Karpas-422 (cell line): ENCODE measurements at regions not wholly inside any gene's neighbourhood (a gene's known extent, or its start where the extent isn't known, plus 50 kb on each side); places are given as distances from the start of the nearest gene placed in this dataset.

ENCODE experiments used
- DNase-seq: peaks from one replicate; pipeline ENCODE4 v3.0.0-alpha.2; 2015
- H2AFZ ChIP-seq: fragments of 200-600 bp; sonication (generic); 2 replicates; pipeline ENCODE4 v1.6.1; 2014; ENCODE audit warnings: antibody characterized with exemption, low read length, mixed read lengths
- H3K27ac ChIP-seq: fragments of 200-600 bp; sonication (generic); 2 replicates; pipeline ENCODE4 v1.5.1; 2014; ENCODE audit warnings: mild to moderate bottlenecking, low read length, moderate library complexity
- H3K27me3 ChIP-seq: fragments of 200-600 bp; sonication (generic); 2 replicates; pipeline ENCODE4 v1.6.1; 2014; ENCODE audit warnings: low read length, mixed read lengths
- H3K36me3 ChIP-seq: fragments of 200-600 bp; sonication (generic); 2 replicates; pipeline ENCODE4 v1.6.1; 2014; ENCODE audit warnings: low read length, mixed read lengths; ENCODE audit not compliant: insufficient read depth
- H3K4me1 ChIP-seq: fragments of 200-600 bp; sonication (generic); 2 replicates; pipeline ENCODE4 v1.6.1; 2014; ENCODE audit warnings: mild to moderate bottlenecking, low read length, mixed read lengths
- H3K4me2 ChIP-seq: fragments of 200-600 bp; sonication (generic); 2 replicates; pipeline ENCODE4 v1.6.1; 2014; ENCODE audit warnings: low read length, low read depth, mild to moderate bottlenecking; ENCODE audit not compliant: poor library complexity, severe bottlenecking
- H3K4me3 ChIP-seq: fragments of 200-600 bp; sonication (generic); 2 replicates; pipeline ENCODE4 v1.5.1; 2014; ENCODE audit warnings: mild to moderate bottlenecking, antibody characterized with exemption, low read length, mixed read lengths
- H3K79me2 ChIP-seq: fragments of 200-600 bp; sonication (generic); 2 replicates; pipeline ENCODE4 v1.6.1; 2014; ENCODE audit warnings: mild to moderate bottlenecking, low read length, mixed read lengths
- H3K9ac ChIP-seq: fragments of 200-600 bp; sonication (generic); 2 replicates; pipeline ENCODE4 v1.6.0; 2014; ENCODE audit warnings: low read length
- H3K9me2 ChIP-seq: fragments of 200-600 bp; sonication (generic), shearing (Covaris generic); replicated peaks from 2 replicates; pipeline ENCODE4 v1.6.0; 2014; ENCODE audit warnings: mild to moderate bottlenecking, low read length, moderate library complexity; ENCODE audit not compliant: insufficient read depth
- H3K9me3 ChIP-seq: fragments of 300-700, 200-600 bp; sonication (generic); 2 replicates; pipeline ENCODE4 v1.6.1; 2014; ENCODE audit warnings: low read length, mixed read lengths
- H4K20me1 ChIP-seq: fragments of 200-600 bp; sonication (generic); 2 replicates; pipeline ENCODE4 v1.6.1; 2014; ENCODE audit warnings: mild to moderate bottlenecking, antibody characterized with exemption, low read length, low read depth; ENCODE audit not compliant: insufficient read depth

- H4K20me1 ChIP-seq: no peaks in the 10 kb centered on the region
- H3K27ac ChIP-seq: no peak overlapping the region
- H3K9me3 ChIP-seq: no peaks in the 10 kb centered on the region
- peaks cover 8% of the 10 kb centered on the region for H3K4me1 ChIP-seq
- H3K79me2 ChIP-seq: no peaks in the 10 kb centered on the region
- no peak overlapping the region for H3K4me3 ChIP-seq
- no peaks in the 10 kb centered on the region for H3K36me3 ChIP-seq
- H3K27me3 ChIP-seq: no peaks in the 10 kb centered on the region
- DNase-seq: peak; percentile 80
- H2AFZ ChIP-seq: no peak overlapping the region
- no peak overlapping the region for H3K9ac ChIP-seq
- no peak overlapping the region for H3K4me2 ChIP-seq
- no peaks in the 10 kb centered on the region for H3K9me2 ChIP-seq
These were observed 340.3 kb upstream of the PRKCQ start for GRCh38 chr10:6920072-6921019.

GRCh38 chr10:6919077-6919476, 339.0 kb upstream of the PRKCQ start:
- Histone ChIP-seq H3K4me1 (peaks cover 8% of the 10 kb centered on the region), H3K4me3 (no peak overlapping the region), H3K9me3 (no peaks in the 10 kb centered on the region), H3K4me2 (no peak overlapping the region), H3K9ac (no peak overlapping the region), H4K20me1 (no peaks in the 10 kb centered on the region), H3K79me2 (no peaks in the 10 kb centered on the region), H3K27me3 (no peaks in the 10 kb centered on the region), H3K27ac (no peak overlapping the region), H3K9me2 (no peaks in the 10 kb centered on the region), H2AFZ (no peak overlapping the region), H3K36me3 (no peaks in the 10 kb centered on the region)
- no peak for DNase-seq

- Histone ChIP-seq H3K9ac (no peak overlapping the region), H2AFZ (no peak overlapping the region), H3K4me2 (no peak overlapping the region), H3K9me2 (no peaks in the 10 kb centered on the region), H3K79me2 (no peaks in the 10 kb centered on the region), H3K4me1 (peaks cover 8% of the 10 kb centered on the region), H3K9me3 (no peaks in the 10 kb centered on the region), H3K4me3 (no peak overlapping the region), H3K27me3 (no peaks in the 10 kb centered on the region), H3K27ac (no peak overlapping the region), H4K20me1 (no peaks in the 10 kb centered on the region), H3K36me3 (no peaks in the 10 kb centered on the region)
- peak; percentile 82 for DNase-seq
These were observed 338.2 kb upstream of the PRKCQ start for GRCh38 chr10:6918305-6918704.

GRCh38 chr10:6917125-6917524, 337.0 kb upstream of the PRKCQ start:
- H3K79me2 ChIP-seq: no peaks in the 10 kb centered on the region
- no peaks in the 10 kb centered on the region for H3K9me3 ChIP-seq
- no peak overlapping the region for H2AFZ ChIP-seq
- no peaks in the 10 kb centered on the region for H3K9me2 ChIP-seq
- no peaks in the 10 kb centered on the region for H3K36me3 ChIP-seq
- H3K4me1 ChIP-seq: peaks cover 16% of the 10 kb centered on the region
- H3K27me3 ChIP-seq: no peaks in the 10 kb centered on the region
- no peak for DNase-seq
- H4K20me1 ChIP-seq: no peaks in the 10 kb centered on the region
- no peak overlapping the region for H3K4me3 ChIP-seq
- H3K9ac ChIP-seq: no peak overlapping the region
- H3K4me2 ChIP-seq: no peak overlapping the region
- H3K27ac ChIP-seq: no peak overlapping the region

GRCh38 chr10:6916601-6917000, 336.5 kb upstream of the PRKCQ start:
- Histone ChIP-seq H3K79me2 (no peaks in the 10 kb centered on the region), H4K20me1 (no peaks in the 10 kb centered on the region), H3K9me3 (no peaks in the 10 kb centered on the region), H3K4me1 (peaks cover 16% of the 10 kb centered on the region), H3K9ac (no peak overlapping the region), H3K4me3 (no peak overlapping the region), H3K4me2 (no peak overlapping the region), H3K27me3 (no peaks in the 10 kb centered on the region), H3K27ac (no peak overlapping the region), H2AFZ (no peak overlapping the region), H3K36me3 (no peaks in the 10 kb centered on the region), H3K9me2 (no peaks in the 10 kb centered on the region)
- peak; percentile 57 for DNase-seq

GRCh38 chr10:6915307-6915706, 335.2 kb upstream of the PRKCQ start:
- Histone ChIP-seq H3K27ac (no peak overlapping the region), H3K4me2 (no peak overlapping the region), H3K9me3 (no peaks in the 10 kb centered on the region), H2AFZ (no peak overlapping the region), H3K9ac (no peak overlapping the region), H3K36me3 (no peaks in the 10 kb centered on the region), H3K4me1 (peaks cover 16% of the 10 kb centered on the region), H3K4me3 (no peak overlapping the region), H3K27me3 (no peaks in the 10 kb centered on the region), H3K9me2 (no peaks in the 10 kb centered on the region), H3K79me2 (no peaks in the 10 kb centered on the region), H4K20me1 (no peaks in the 10 kb centered on the region)
- DNase-seq: no peak

- Histone ChIP-seq H2AFZ (no peak overlapping the region), H4K20me1 (no peaks in the 10 kb centered on the region), H3K4me1 (peaks cover 16% of the 10 kb centered on the region), H3K9me3 (no peaks in the 10 kb centered on the region; the same call in 1 of the 2 replicates), H3K9ac (no peak overlapping the region), H3K9me2 (no peaks in the 10 kb centered on the region), H3K36me3 (no peaks in the 10 kb centered on the region), H3K4me2 (no peak overlapping the region), H3K27me3 (peaks cover under 1% of the 10 kb centered on the region; the same call in 1 of the 2 replicates), H3K79me2 (no peaks in the 10 kb centered on the region), H3K27ac (no peak overlapping the region), H3K4me3 (no peak overlapping the region)
- no peak for DNase-seq
These were observed 332.9 kb upstream of the PRKCQ start for GRCh38 chr10:6912929-6913328.

- Histone ChIP-seq H2AFZ (no peak overlapping the region), H4K20me1 (no peaks in the 10 kb centered on the region), H3K9ac (no peak overlapping the region), H3K4me2 (no peak overlapping the region), H3K9me3 (no peaks in the 10 kb centered on the region; the same call in 1 of the 2 replicates), H3K79me2 (no peaks in the 10 kb centered on the region), H3K9me2 (no peaks in the 10 kb centered on the region), H3K36me3 (no peaks in the 10 kb centered on the region), H3K4me3 (no peak overlapping the region), H3K27ac (no peak overlapping the region), H3K4me1 (peaks cover 16% of the 10 kb centered on the region), H3K27me3 (peaks cover 2% of the 10 kb centered on the region; the same call in 1 of the 2 replicates)
- no peak for DNase-seq
These were observed 332.3 kb upstream of the PRKCQ start for GRCh38 chr10:6912424-6912823.
